Tibial nerve (tissue), 3 donors: ENCODE measurements at regions not wholly inside any gene's neighbourhood (a gene's known extent, or its start where the extent isn't known, plus 50 kb on each side); places are given as distances from the start of the nearest gene placed in this dataset.

Experiments used
- POLR2A ChIP-seq, 2 donors: fragments of 450-650 bp; IDR thresholded peaks; one replicate each; pipeline ENCODE4 v1.6.1; 2017; ENCODE audit warnings: antibody characterized with exemption in 2 of 2, mild to moderate bottlenecking in 2 of 2, moderate library complexity in 2 of 2
- TF ChIP-seq, protein P1 (sequence below), 5 experiments: fragments of 200-600 bp in 3 of 5; fragments of 450-650 bp in 2 of 5; sonication (generic) in 3 of 5; IDR thresholded peaks; one replicate each; pipeline ENCODE4 v1.5.1; 2016 to 2019; ENCODE audit warnings: antibody characterized with exemption in 5 of 5, mild to moderate bottlenecking in 3 of 5, moderate library complexity in 2 of 5

GRCh38 chr21:36554411-36555157 lies 74.7 kb upstream of the CLDN14 start:
- no peak for TF ChIP-seq POLR2A (IDR thresholded peaks at IDR 0.05)
- TF ChIP-seq, protein P1, sequence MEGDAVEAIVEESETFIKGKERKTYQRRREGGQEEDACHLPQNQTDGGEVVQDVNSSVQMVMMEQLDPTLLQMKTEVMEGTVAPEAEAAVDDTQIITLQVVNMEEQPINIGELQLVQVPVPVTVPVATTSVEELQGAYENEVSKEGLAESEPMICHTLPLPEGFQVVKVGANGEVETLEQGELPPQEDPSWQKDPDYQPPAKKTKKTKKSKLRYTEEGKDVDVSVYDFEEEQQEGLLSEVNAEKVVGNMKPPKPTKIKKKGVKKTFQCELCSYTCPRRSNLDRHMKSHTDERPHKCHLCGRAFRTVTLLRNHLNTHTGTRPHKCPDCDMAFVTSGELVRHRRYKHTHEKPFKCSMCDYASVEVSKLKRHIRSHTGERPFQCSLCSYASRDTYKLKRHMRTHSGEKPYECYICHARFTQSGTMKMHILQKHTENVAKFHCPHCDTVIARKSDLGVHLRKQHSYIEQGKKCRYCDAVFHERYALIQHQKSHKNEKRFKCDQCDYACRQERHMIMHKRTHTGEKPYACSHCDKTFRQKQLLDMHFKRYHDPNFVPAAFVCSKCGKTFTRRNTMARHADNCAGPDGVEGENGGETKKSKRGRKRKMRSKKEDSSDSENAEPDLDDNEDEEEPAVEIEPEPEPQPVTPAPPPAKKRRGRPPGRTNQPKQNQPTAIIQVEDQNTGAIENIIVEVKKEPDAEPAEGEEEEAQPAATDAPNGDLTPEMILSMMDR (IDR thresholded peaks at IDR 0.05), result no peak
